HepG2 (cell line): ENCODE measurements at regions not wholly inside any gene's neighbourhood (a gene's known extent, or its start where the extent isn't known, plus 50 kb on each side); places are given as distances from the start of the nearest gene placed in this dataset.

Experiments used
- ATAC-seq: fragments of 200-7000 bp; cut with Tn5 transposase; 3 replicates; pipeline ENCODE4 v1.9.1; 2020; ENCODE audit warnings: mild to moderate bottlenecking, moderate library complexity
- BruUV-seq: library from RNA; stranded (reverse); fragments of 400-500 nt; replicated peaks from 2 replicates; lab custom pipeline; 2021; lab: Mats Ljungman, UMichigan
- CTCF ChIA-PET: fragments of 300-600 bp; formaldehyde crosslinking; extraction: SDS; loops from one replicate; lab custom pipeline; 2021; ENCODE audit warnings: low total read pairs, inconsistent platforms, low intra/inter-chr PET ratio; lab: Yijun Ruan, JAX
- POLR2A ChIA-PET: fragments of 350-600 bp; sonication (Branson Sonifier 250); formaldehyde crosslinking; loops from one replicate; lab custom pipeline; 2020; ENCODE audit warnings: antibody characterized with exemption, inconsistent platforms; lab: Yijun Ruan, JAX
- DNase-seq: peaks from one replicate; pipeline ENCODE4 v3.0.0-alpha.2; 2015; ENCODE audit warnings: low spot score
- FAIRE-seq: peaks from 3 replicates; lab custom pipeline; 2011; peaks lifted over from hg19 to GRCh38; lab: Jason Lieb, UNC
- H2AFZ ChIP-seq: one replicate; pipeline ENCODE4 v1.6.1; 2011; ENCODE audit warnings: low read length, inconsistent platforms
- H3K27ac ChIP-seq: fragments of 300-600 bp; 3 replicates; pipeline ENCODE4 v1.8.0; 2011; ENCODE audit warnings: mixed run types, mild to moderate bottlenecking, mixed read lengths, low read length, inconsistent platforms; ENCODE audit not compliant: insufficient read depth; ENCODE audit errors: extremely low read length
- H3K27me3 ChIP-seq, 2 experiments: fragments of 200-600 bp in 1 of 2; 2 replicates in 1 of 2; 3 replicates in 1 of 2; pipeline versions ENCODE4 v1.6.0 to v1.8.0; 2011; ENCODE audit warnings: low read length in 2 of 2, mild to moderate bottlenecking in 2 of 2, moderate library complexity in 2 of 2, inconsistent platforms in 1 of 2; ENCODE audit not compliant: insufficient read depth in 2 of 2, control insufficient read depth in 1 of 2
- H3K36me3 ChIP-seq, 2 experiments: fragments of 200-600 bp in 1 of 2; replicated peaks in 1 of 2; 2 replicates in 1 of 2; 3 replicates in 1 of 2; pipeline versions ENCODE4 v1.5.1 to v1.8.0; 2011; ENCODE audit warnings: low read length in 2 of 2, inconsistent platforms in 1 of 2; ENCODE audit not compliant: insufficient read depth in 2 of 2, control insufficient read depth in 1 of 2
- H3K4me1 ChIP-seq: 2 replicates; pipeline ENCODE4 v1.5.1; 2012; ENCODE audit warnings: low read length, inconsistent platforms; ENCODE audit not compliant: insufficient read depth
- H3K4me2 ChIP-seq: 2 replicates; pipeline ENCODE4 v1.6.0; 2011; ENCODE audit warnings: low read depth, low read length, inconsistent platforms
- H3K4me3 ChIP-seq, 3 experiments: fragments of 200-600 bp in 1 of 3; sonication (generic), shearing (Covaris generic) in 1 of 3; replicated peaks in 1 of 3; 2 replicates each; pipeline ENCODE4 v1.5.1; 2011 to 2016; ENCODE audit warnings: low read length in 3 of 3, inconsistent platforms in 2 of 3, low read depth in 2 of 3, mild to moderate bottlenecking in 2 of 3, control low read depth in 1 of 3, mixed read lengths in 1 of 3; ENCODE audit not compliant: insufficient read depth in 1 of 3
- H3K79me2 ChIP-seq: one replicate; pipeline ENCODE4 v1.6.1; 2011; ENCODE audit warnings: low read length, inconsistent platforms; ENCODE audit not compliant: insufficient read depth
- H3K9ac ChIP-seq: 2 replicates; pipeline ENCODE4 v1.6.0; 2011; ENCODE audit warnings: mild to moderate bottlenecking, low read depth, low read length, inconsistent platforms; ENCODE audit not compliant: insufficient read depth
- H3K9me3 ChIP-seq: 2 replicates; pipeline ENCODE4 v1.5.1; 2012; ENCODE audit warnings: mild to moderate bottlenecking, low read length
- H4K20me1 ChIP-seq: 2 replicates; pipeline ENCODE4 v1.6.0; 2011; ENCODE audit warnings: inconsistent platforms, mild to moderate bottlenecking, low read length, moderate library complexity; ENCODE audit not compliant: insufficient read depth
- HMGXB4 ChIP-seq, 2 experiments: sonication (generic) in 1 of 2; formaldehyde crosslinking in 1 of 2; IDR thresholded peaks; 2 replicates each; pipeline versions ENCODE4 v1.4.0 to v1.6.1; 2018 to 2020; ENCODE audit warnings: missing genetic modification reagents in 2 of 2, borderline replicate concordance in 1 of 2, low read depth in 1 of 2, mild to moderate bottlenecking in 1 of 2, missing biosample characterization in 1 of 2
- ISX ChIP-seq: sonication (generic); formaldehyde crosslinking; conservative IDR thresholded peaks from 2 replicates; pipeline ENCODE4 v1.5.0; 2020; ENCODE audit warnings: missing genetic modification reagents
- MAFG ChIP-seq: sonication (generic); formaldehyde crosslinking; IDR thresholded peaks from 2 replicates; pipeline ENCODE4 v1.5.1; 2020; ENCODE audit warnings: mild to moderate bottlenecking, missing genetic modification reagents
- MXD4 ChIP-seq: IDR thresholded peaks from 2 replicates; pipeline ENCODE4 v1.6.1; 2016; ENCODE audit warnings: mild to moderate bottlenecking, missing biosample characterization, missing genetic modification reagents
- POGZ ChIP-seq: sonication (generic); formaldehyde crosslinking; IDR thresholded peaks from 2 replicates; pipeline ENCODE4 v1.4.0; 2020; ENCODE audit warnings: mild to moderate bottlenecking, missing genetic modification reagents
- RARA ChIP-seq: IDR thresholded peaks from 2 replicates; pipeline ENCODE4 v1.6.1; 2016; ENCODE audit warnings: missing genetic modification reagents, missing compliant biosample characterization
- STAG1 ChIP-seq: sonication (generic); formaldehyde crosslinking; IDR thresholded peaks from 2 replicates; pipeline ENCODE4 v1.4.0; 2020; ENCODE audit warnings: missing genetic modification reagents
- TARDBP ChIP-seq: sonication (generic); formaldehyde crosslinking; IDR thresholded peaks from 2 replicates; pipeline ENCODE4 v1.8.0; 2022; ENCODE audit warnings: mild to moderate bottlenecking, missing genetic modification reagents
- TSC22D2 ChIP-seq: sonication (generic); formaldehyde crosslinking; IDR thresholded peaks from 2 replicates; pipeline ENCODE4 v1.5.1; 2020; ENCODE audit warnings: missing genetic modification reagents, mild to moderate bottlenecking, borderline replicate concordance
- ZBTB33 ChIP-seq: sonication (generic); formaldehyde crosslinking; IDR thresholded peaks from 2 replicates; pipeline ENCODE4 v1.4.0; 2020; ENCODE audit warnings: missing genetic modification reagents
- ZHX1 ChIP-seq: sonication (generic); formaldehyde crosslinking; IDR thresholded peaks from 2 replicates; pipeline ENCODE4 v1.8.1; 2022; ENCODE audit warnings: low read depth, mild to moderate bottlenecking, missing genetic modification reagents
- ZNF121 ChIP-seq: sonication (generic); formaldehyde crosslinking; IDR thresholded peaks from 2 replicates; pipeline ENCODE4 v1.5.0; 2020; ENCODE audit warnings: mild to moderate bottlenecking, missing genetic modification reagents
- ZNF225 ChIP-seq: sonication (generic); formaldehyde crosslinking; IDR thresholded peaks from 2 replicates; pipeline ENCODE4 v1.4.0; 2020; ENCODE audit warnings: mild to moderate bottlenecking, missing genetic modification reagents
- ZNF530 ChIP-seq: sonication (generic); formaldehyde crosslinking; IDR thresholded peaks from 2 replicates; pipeline ENCODE4 v1.5.0; 2020; ENCODE audit warnings: low read depth, mild to moderate bottlenecking, missing genetic modification reagents
- ZNF570 ChIP-seq: sonication (generic); formaldehyde crosslinking; IDR thresholded peaks from 2 replicates; pipeline ENCODE4 v1.4.0; 2020; ENCODE audit warnings: mild to moderate bottlenecking, missing genetic modification reagents, borderline replicate concordance
- ZNF709 ChIP-seq: sonication (generic); formaldehyde crosslinking; IDR thresholded peaks from 2 replicates; pipeline ENCODE4 v1.5.0; 2020; ENCODE audit warnings: mild to moderate bottlenecking, missing genetic modification reagents
- WGBS: methylation state at CpG from one replicate; pipeline ENCODE4 v1.1.6; 2017; ENCODE audit warnings: low lambda C conversion rate; 5-methylcytosine and 5-hydroxymethylcytosine counted together
- in situ Hi-C: cut with HindIII; loops from 2 replicates; pipeline ENCODE4 v1.10.0; 2017; ENCODE audit warnings: low pct_unique_long_range_greater_than_20kb; ENCODE audit not compliant: extremely low pct_ligation_motif_present
- intact Hi-C: fragments of 100-400 bp; cut with micrococcal nuclease; formaldehyde crosslinking; loops from one replicate; pipeline ENCODE4 v1.10.0; 2022; ENCODE audit not compliant: unreplicated experiment

- TF ChIP-seq ZHX1: no peak
- no peak for TF ChIP-seq ZNF570
These were observed 64.0 kb upstream of the LRRC1 start (continued) for GRCh38 chr6:53730767-53731166.

- 28% methylated on average over 9 of the region's 9 CpGs for WGBS
- FAIRE-seq: peak; percentile 77
- H2AFZ ChIP-seq: peak overlapping the region; percentile 29
- no peaks in the 10 kb centered on the region for H3K36me3 ChIP-seq
- ATAC-seq: peak; percentile 74
- no peaks in the 10 kb centered on the region for H3K27me3 ChIP-seq
- no peak overlapping the region for H3K27ac ChIP-seq
- no TSS peak for BruUV-seq
- H3K9ac ChIP-seq: no peak overlapping the region
- H4K20me1 ChIP-seq: no peaks in the 10 kb centered on the region
- intact Hi-C loops (loop anchor here (1.0 to 5.0 kb wide), 6 partner anchors 65 to 556 kb away; partner anchors contain the start of gene GCLC), in situ Hi-C loops (no loop called here)
- H3K4me3 ChIP-seq: peak overlapping the region in 1 of 3 experiments; percentile 32; a peak in 1 of 6 replicates
- peak; percentile 47 for DNase-seq
- POLR2A ChIA-PET: interaction anchor here (0.8 to 2.9 kb wide), 6 partner anchors 10 to 227 kb away, joined by 3 to 8 read pairs (median 4); partner anchors contain the start of gene LRRC1
- peaks cover 17% of the 10 kb centered on the region; the same call in 1 of the 2 replicates for H3K4me1 ChIP-seq
- H3K9me3 ChIP-seq: no peaks in the 10 kb centered on the region
- H3K79me2 ChIP-seq: no peaks in the 10 kb centered on the region
- peak overlapping the region; percentile 71 for H3K4me2 ChIP-seq
- CTCF ChIA-PET: interaction anchor here (0.7 to 7.1 kb wide), 6 partner anchors 10 to 557 kb away, joined by 3 to 68 read pairs (median 8); no protein-coding TSS in a partner anchor
- TF ChIP-seq ZBTB33 (CRISPR knock-in tag) (no peak), ZNF121 (CRISPR knock-in tag) (0 out of 2 replicates have a peak, but pooled peaks have one; percentile 14), HMGXB4 (CRISPR knock-in tag; IDR thresholded peaks at IDR 0.05; ENCODE audit: borderline replicate concordance in 1 of 2, low read depth in 1 of 2) (peak; percentile 29 to 67; a peak in 1 of 4 replicates), ZNF530 (CRISPR knock-in tag) (no peak), POGZ (CRISPR knock-in tag) (no peak), MAFG (CRISPR knock-in tag) (no peak), MXD4 (CRISPR knock-in tag) (no peak), ISX (CRISPR knock-in tag) (no peak), TSC22D2 (CRISPR knock-in tag) (0 out of 2 replicates have a peak, but pooled peaks have one; percentile 19), ZNF225 (CRISPR knock-in tag) (no peak), TARDBP (no peak), ZNF709 (CRISPR knock-in tag) (no peak), RARA (CRISPR knock-in tag) (no peak), STAG1 (peak; percentile 87)
These were observed 63.1 kb upstream of the KLHL31 start for GRCh38 chr6:53728570-53729194.
